NCI-H2227 (cell line): ENCODE measurements at regions not wholly inside any gene's neighbourhood (a gene's known extent, or its start where the extent isn't known, plus 50 kb on each side); places are given as distances from the start of the nearest gene placed in this dataset.

Source experiments
- DNase-seq: peaks from one replicate; lab custom pipeline; 2025; ENCODE audit not compliant: unreplicated experiment; lab: John Stamatoyannopoulos, UW

- DNase-seq, result no peak
Measured at GRCh38 chr1:105686026-105686425, 1370.4 kb upstream of the PRMT6 start.

- no peak for DNase-seq
Measured at GRCh38 chr1:105686874-105687690, 1369.4 kb upstream of the PRMT6 start.

GRCh38 chr1:105700723-105701122, 1355.8 kb upstream of the PRMT6 start:
- DNase-seq, result no peak

- no peak for DNase-seq
Measured at GRCh38 chr1:105724286-105724685, 1332.2 kb upstream of the PRMT6 start.

GRCh38 chr1:105730701-105731100, 1325.8 kb upstream of the PRMT6 start:
- DNase-seq, result no peak

- no peak for DNase-seq
Measured at GRCh38 chr1:105736349-105736748, 1320.1 kb upstream of the PRMT6 start.

GRCh38 chr1:105779727-105780126, 1276.7 kb upstream of the PRMT6 start:
- no peak for DNase-seq

GRCh38 chr1:105785021-105785420, 1271.5 kb upstream of the PRMT6 start:
- no peak for DNase-seq

GRCh38 chr1:105793536-105794146, 1262.8 kb upstream of the PRMT6 start:
- DNase-seq, result no peak

- no peak for DNase-seq
Measured at GRCh38 chr1:105795741-105796140, 1260.7 kb upstream of the PRMT6 start.

GRCh38 chr1:105830571-105831146, 1225.8 kb upstream of the PRMT6 start:
- no peak for DNase-seq

- no peak for DNase-seq
Measured at GRCh38 chr1:105838071-105838470, 1218.4 kb upstream of the PRMT6 start.

- no peak for DNase-seq
Measured at GRCh38 chr1:105865546-105865945, 1190.9 kb upstream of the PRMT6 start.

- no peak for DNase-seq
Measured at GRCh38 chr1:105872817-105873216, 1183.7 kb upstream of the PRMT6 start.

GRCh38 chr1:105874621-105875020, 1181.9 kb upstream of the PRMT6 start:
- no peak for DNase-seq

GRCh38 chr1:105886309-105886708, 1170.2 kb upstream of the PRMT6 start:
- DNase-seq, result no peak

GRCh38 chr1:105891308-105891707, 1165.2 kb upstream of the PRMT6 start:
- no peak for DNase-seq

GRCh38 chr1:105894006-105894405, 1162.5 kb upstream of the PRMT6 start:
- no peak for DNase-seq

GRCh38 chr1:105909811-105910210, 1146.7 kb upstream of the PRMT6 start:
- DNase-seq, result no peak

GRCh38 chr1:105914403-105914802, 1142.1 kb upstream of the PRMT6 start:
- DNase-seq, result no peak

- no peak for DNase-seq
Measured at GRCh38 chr1:105934806-105935205, 1121.7 kb upstream of the PRMT6 start.

- DNase-seq, result no peak
Measured at GRCh38 chr1:105964879-105965278, 1091.6 kb upstream of the PRMT6 start.
